Hepatocyte (in vitro differentiated cells): ENCODE measurements at regions not wholly inside any gene's neighbourhood (a gene's known extent, or its start where the extent isn't known, plus 50 kb on each side); places are given as distances from the start of the nearest gene placed in this dataset.

ENCODE experiments used
- DNase-seq: peaks from one replicate; pipeline ENCODE4 v3.0.0-alpha.2; 2016; ENCODE audit warnings: low spot score
- H2AFZ ChIP-seq: fragments of 200-600 bp; sonication (generic); 2 replicates; pipeline ENCODE4 v1.6.0; 2016; ENCODE audit warnings: antibody characterized with exemption, mild to moderate bottlenecking
- H3K27ac ChIP-seq: fragments of 200-600 bp; sonication (generic); 2 replicates; pipeline ENCODE4 v1.5.1; 2016; ENCODE audit warnings: mild to moderate bottlenecking
- H3K27me3 ChIP-seq: fragments of 200-600 bp; sonication (generic); 2 replicates; pipeline ENCODE4 v1.6.1; 2016
- H3K36me3 ChIP-seq: fragments of 200-600 bp; sonication (generic); replicated peaks from 2 replicates; pipeline ENCODE4 v1.5.1; 2016; ENCODE audit warnings: low read depth; ENCODE audit not compliant: insufficient read depth
- H3K4me1 ChIP-seq: fragments of 200-600 bp; sonication (generic); 2 replicates; pipeline ENCODE4 v1.5.1; 2016; ENCODE audit warnings: mild to moderate bottlenecking, moderate library complexity; ENCODE audit not compliant: insufficient read depth
- H3K4me2 ChIP-seq: fragments of 200-600 bp; sonication (generic); 2 replicates; pipeline ENCODE4 v1.6.0; 2016
- H3K4me3 ChIP-seq: fragments of 200-600 bp; sonication (generic); 2 replicates; pipeline ENCODE4 v1.5.1; 2016; ENCODE audit warnings: mild to moderate bottlenecking
- H3K79me2 ChIP-seq: fragments of 200-600 bp; sonication (generic); 2 replicates; pipeline ENCODE4 v1.6.0; 2017; ENCODE audit warnings: mild to moderate bottlenecking
- H3K9me2 ChIP-seq: fragments of 200-600 bp; sonication (generic); replicated peaks from 2 replicates; pipeline ENCODE4 v1.6.0; 2017; ENCODE audit warnings: mild to moderate bottlenecking; ENCODE audit not compliant: insufficient read depth
- H3K9me3 ChIP-seq: fragments of 200-600 bp; sonication (generic); 2 replicates; pipeline ENCODE4 v1.5.1; 2016; ENCODE audit warnings: low read depth, mild to moderate bottlenecking
- H4K20me1 ChIP-seq: fragments of 200-600 bp; sonication (generic); 2 replicates; pipeline ENCODE4 v1.6.0; 2016; ENCODE audit warnings: mild to moderate bottlenecking; ENCODE audit not compliant: insufficient read depth, poor library complexity, severe bottlenecking
- CTCF ChIP-seq: fragments of 200-600 bp; sonication (generic); IDR thresholded peaks from 2 replicates; pipeline ENCODE4 v1.5.1; 2016; ENCODE audit warnings: antibody characterized with exemption, mild to moderate bottlenecking; ENCODE audit not compliant: poor library complexity
- EZH2 ChIP-seq: fragments of 200-600 bp; sonication (generic); IDR thresholded peaks from 2 replicates; pipeline ENCODE4 v1.6.1; 2016; ENCODE audit warnings: antibody characterized with exemption, mild to moderate bottlenecking, borderline replicate concordance
- EZH2phosphoT487 ChIP-seq: fragments of 200-600 bp; sonication (generic); IDR thresholded peaks from one replicate; pipeline ENCODE4 v1.6.1; 2018; ENCODE audit warnings: antibody characterized with exemption, mild to moderate bottlenecking, low read depth, moderate library complexity; ENCODE audit not compliant: unreplicated experiment, severe bottlenecking
- WGBS: methylation state at CpG from one replicate; pipeline ENCODE4 v1.1.6; 2016; ENCODE audit warnings: low lambda C conversion rate; ENCODE audit errors: missing lambda C conversion rate; 5-methylcytosine and 5-hydroxymethylcytosine counted together

- H3K79me2 ChIP-seq: no peaks in the 10 kb centered on the region
- no peak for DNase-seq
- H4K20me1 ChIP-seq: no peaks in the 10 kb centered on the region
- H3K9me2 ChIP-seq: no peaks in the 10 kb centered on the region
- WGBS: 96% methylated on average over 6 of the region's 6 CpGs
- peaks cover 22% of the 10 kb centered on the region for H3K4me1 ChIP-seq
- H3K4me2 ChIP-seq: no peak overlapping the region
- no peak overlapping the region for H3K4me3 ChIP-seq
- H3K9me3 ChIP-seq: no peaks in the 10 kb centered on the region
- no peak overlapping the region for H3K27ac ChIP-seq
- H3K27me3 ChIP-seq: no peaks in the 10 kb centered on the region
- TF ChIP-seq EZH2: no peak
- TF ChIP-seq EZH2phosphoT487: no peak
- no peak for TF ChIP-seq CTCF
- H3K36me3 ChIP-seq: no peaks in the 10 kb centered on the region
- no peak overlapping the region for H2AFZ ChIP-seq
These were observed 143.3 kb upstream of the DPH6 start for GRCh38 chr15:35689266-35689665.

- no peaks in the 10 kb centered on the region for H4K20me1 ChIP-seq
- H2AFZ ChIP-seq: no peak overlapping the region
- H3K9me3 ChIP-seq: no peaks in the 10 kb centered on the region
- TF ChIP-seq EZH2phosphoT487 (no peak), CTCF (no peak), EZH2 (no peak)
- H3K79me2 ChIP-seq: no peaks in the 10 kb centered on the region
- H3K4me2 ChIP-seq: no peak overlapping the region
- H3K27ac ChIP-seq: peak overlapping the region; percentile 68
- H3K36me3 ChIP-seq: no peaks in the 10 kb centered on the region
- WGBS: 53% methylated on average over 1 of the region's 1 CpG
- peaks cover 25% of the 10 kb centered on the region for H3K4me1 ChIP-seq
- DNase-seq: no peak
- H3K9me2 ChIP-seq: no peaks in the 10 kb centered on the region
- no peak overlapping the region for H3K4me3 ChIP-seq
- no peaks in the 10 kb centered on the region for H3K27me3 ChIP-seq
These were observed 144.1 kb upstream of the DPH6 start for GRCh38 chr15:35690089-35690488.

- no peaks in the 10 kb centered on the region for H3K36me3 ChIP-seq
- no peaks in the 10 kb centered on the region for H3K9me2 ChIP-seq
- 47% methylated on average over 1 of the region's 1 CpG for WGBS
- peak overlapping the region; percentile 68 for H3K27ac ChIP-seq
- H3K4me2 ChIP-seq: no peak overlapping the region
- no peaks in the 10 kb centered on the region for H3K27me3 ChIP-seq
- H3K9me3 ChIP-seq: no peaks in the 10 kb centered on the region
- H3K4me3 ChIP-seq: no peak overlapping the region
- no peaks in the 10 kb centered on the region for H3K79me2 ChIP-seq
- DNase-seq: peak; percentile 38
- H4K20me1 ChIP-seq: no peaks in the 10 kb centered on the region
- no peak overlapping the region for H2AFZ ChIP-seq
- TF ChIP-seq EZH2phosphoT487 (no peak), CTCF (no peak), EZH2 (no peak)
- H3K4me1 ChIP-seq: peaks cover 25% of the 10 kb centered on the region
These were observed 144.7 kb upstream of the DPH6 start for GRCh38 chr15:35690698-35691116.
